Bronchial epithelial cell (primary cell): ENCODE measurements at regions not wholly inside any gene's neighbourhood (a gene's known extent, or its start where the extent isn't known, plus 50 kb on each side); places are given as distances from the start of the nearest gene placed in this dataset.
A peak's percentile ranks its signal among the peaks of the same experiment; 100 is the strongest.
"Not testable (repeated sequence)": the region's sequence is repeated elsewhere in the genome, so short reads cannot be mapped to it uniquely, and the experiment has no call there.

Experiments used
- DNase-seq: peaks from one replicate; pipeline ENCODE4 v3.0.0-alpha.2; 2010; ENCODE audit warnings: low read depth
- FAIRE-seq: peaks from 2 replicates; lab custom pipeline; 2011; peaks lifted over from hg19 to GRCh38; lab: Jason Lieb, UNC
- H3K27me3 ChIP-seq: 2 replicates; pipeline ENCODE4 v1.5.1; 2011; ENCODE audit warnings: low read length; ENCODE audit not compliant: control insufficient read depth, insufficient read depth
- H3K36me3 ChIP-seq: 2 replicates; pipeline ENCODE4 v1.5.1; 2011; ENCODE audit warnings: low read length; ENCODE audit not compliant: control insufficient read depth, insufficient read depth
- H3K4me3 ChIP-seq: 2 replicates; pipeline ENCODE4 v1.5.1; 2011; ENCODE audit warnings: mild to moderate bottlenecking, low read depth, low read length, control low read depth
- TF ChIP-seq, protein P1 (sequence below): IDR thresholded peaks from 2 replicates; pipeline ENCODE4 v1.5.1; 2011; ENCODE audit warnings: mild to moderate bottlenecking, moderate library complexity, low read length, control low read depth, inconsistent platforms; ENCODE audit not compliant: insufficient read depth, severe bottlenecking

DNA sequence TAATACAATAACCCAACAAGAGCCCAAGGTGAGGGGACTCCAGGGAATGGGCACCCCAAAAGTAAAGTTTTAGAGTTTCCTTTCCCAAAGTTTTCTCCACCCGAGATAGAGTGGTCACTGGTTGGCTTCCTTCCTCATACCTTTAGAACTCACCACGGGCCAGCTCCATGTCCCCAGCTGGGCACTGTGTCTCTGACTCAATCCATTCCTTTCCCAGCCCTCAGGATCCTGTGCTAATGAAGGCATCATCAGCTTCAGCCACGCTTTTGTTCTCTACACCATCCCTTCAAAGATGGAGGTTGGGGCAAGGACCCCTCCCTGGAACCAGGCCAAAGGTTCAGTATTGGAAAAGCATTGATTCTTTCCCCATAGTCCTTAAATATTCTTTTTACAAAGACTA is 59.8 kb upstream of the VASH1 start:
- TF ChIP-seq, protein P1, sequence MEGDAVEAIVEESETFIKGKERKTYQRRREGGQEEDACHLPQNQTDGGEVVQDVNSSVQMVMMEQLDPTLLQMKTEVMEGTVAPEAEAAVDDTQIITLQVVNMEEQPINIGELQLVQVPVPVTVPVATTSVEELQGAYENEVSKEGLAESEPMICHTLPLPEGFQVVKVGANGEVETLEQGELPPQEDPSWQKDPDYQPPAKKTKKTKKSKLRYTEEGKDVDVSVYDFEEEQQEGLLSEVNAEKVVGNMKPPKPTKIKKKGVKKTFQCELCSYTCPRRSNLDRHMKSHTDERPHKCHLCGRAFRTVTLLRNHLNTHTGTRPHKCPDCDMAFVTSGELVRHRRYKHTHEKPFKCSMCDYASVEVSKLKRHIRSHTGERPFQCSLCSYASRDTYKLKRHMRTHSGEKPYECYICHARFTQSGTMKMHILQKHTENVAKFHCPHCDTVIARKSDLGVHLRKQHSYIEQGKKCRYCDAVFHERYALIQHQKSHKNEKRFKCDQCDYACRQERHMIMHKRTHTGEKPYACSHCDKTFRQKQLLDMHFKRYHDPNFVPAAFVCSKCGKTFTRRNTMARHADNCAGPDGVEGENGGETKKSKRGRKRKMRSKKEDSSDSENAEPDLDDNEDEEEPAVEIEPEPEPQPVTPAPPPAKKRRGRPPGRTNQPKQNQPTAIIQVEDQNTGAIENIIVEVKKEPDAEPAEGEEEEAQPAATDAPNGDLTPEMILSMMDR, result no peak
- no peaks in the 10 kb centered on the region for H3K27me3 ChIP-seq
- no peak for FAIRE-seq
- H3K4me3 ChIP-seq, result no peak overlapping the region
- H3K36me3 ChIP-seq, result no peaks in the 10 kb centered on the region
- DNase-seq, result no peak

GRCh38 chr14:76701981-76702380 is 59.3 kb upstream of the VASH1 start:
- no peak for FAIRE-seq
- TF ChIP-seq, protein P1, result no peak
- DNase-seq, result no peak
- Histone ChIP-seq H3K4me3 (no peak overlapping the region), H3K27me3 (no peaks in the 10 kb centered on the region), H3K36me3 (no peaks in the 10 kb centered on the region)

- H3K4me3 ChIP-seq, result no peak overlapping the region
- peak; percentile 6 for DNase-seq
- TF ChIP-seq, protein P1, result no peak
- H3K27me3 ChIP-seq, result no peaks in the 10 kb centered on the region
- no peaks in the 10 kb centered on the region for H3K36me3 ChIP-seq
- peak; percentile 96 for FAIRE-seq
Observed at GRCh38 chr14:76705214-76705613, 56.1 kb upstream of the VASH1 start.

GRCh38 chr14:76706207-76706606 is 55.1 kb upstream of the VASH1 start:
- not testable (repeated sequence) for H3K27me3 ChIP-seq

GRCh38 chr14:76706811-76707210 is 54.5 kb upstream of the VASH1 start:
- no peaks in the 10 kb centered on the region for H3K36me3 ChIP-seq
- DNase-seq (no peak), FAIRE-seq (no peak)
- no peaks in the 10 kb centered on the region for H3K27me3 ChIP-seq
- H3K4me3 ChIP-seq, result no peak overlapping the region
- TF ChIP-seq, protein P1, result no peak

More at GRCh38 chr14:76706207-76706606, 55.1 kb upstream of the VASH1 start:
- not testable (repeated sequence) for DNase-seq, H3K4me3 ChIP-seq, FAIRE-seq, H3K36me3 ChIP-seq

- H3K4me3 ChIP-seq, result no peak overlapping the region
- TF ChIP-seq, protein P1, result no peak
- no peaks in the 10 kb centered on the region for H3K36me3 ChIP-seq
- no peak for FAIRE-seq
- no peaks in the 10 kb centered on the region for H3K27me3 ChIP-seq
- peak; percentile 5 for DNase-seq
Observed at GRCh38 chr14:76708028-76708427, 53.2 kb upstream of the VASH1 start.
